Prostate gland (tissue), 2 donors: ENCODE measurements at regions not wholly inside any gene's neighbourhood (a gene's known extent, or its start where the extent isn't known, plus 50 kb on each side); places are given as distances from the start of the nearest gene placed in this dataset.

ENCODE experiments used
- CTCF ChIP-seq, 4 experiments: fragments of 200-600 bp in 2 of 4; fragments of 450-650 bp in 2 of 4; sonication (generic) in 2 of 4; IDR thresholded peaks; 1 replicate in 3 of 4; 2 replicates in 1 of 4; pipeline ENCODE4 v1.5.1; 2016 to 2019; ENCODE audit warnings: antibody characterized with exemption in 4 of 4, mild to moderate bottlenecking in 2 of 4, moderate library complexity in 2 of 4
- POLR2A ChIP-seq: fragments of 450-650 bp; IDR thresholded peaks from one replicate; pipeline ENCODE4 v1.6.1; 2016; ENCODE audit warnings: antibody characterized with exemption, mild to moderate bottlenecking

- no peak for TF ChIP-seq CTCF (IDR thresholded peaks at IDR 0.05)
- no peak for TF ChIP-seq POLR2A
Observed at GRCh38 chr2:6723865-6724604, 141.7 kb downstream of the CMPK2 start.
